ENCODE measurements at regions not wholly inside any gene's neighbourhood (a gene's known extent, or its start where the extent isn't known, plus 50 kb on each side); places are given as distances from the start of the nearest gene placed in this dataset.

DNA sequence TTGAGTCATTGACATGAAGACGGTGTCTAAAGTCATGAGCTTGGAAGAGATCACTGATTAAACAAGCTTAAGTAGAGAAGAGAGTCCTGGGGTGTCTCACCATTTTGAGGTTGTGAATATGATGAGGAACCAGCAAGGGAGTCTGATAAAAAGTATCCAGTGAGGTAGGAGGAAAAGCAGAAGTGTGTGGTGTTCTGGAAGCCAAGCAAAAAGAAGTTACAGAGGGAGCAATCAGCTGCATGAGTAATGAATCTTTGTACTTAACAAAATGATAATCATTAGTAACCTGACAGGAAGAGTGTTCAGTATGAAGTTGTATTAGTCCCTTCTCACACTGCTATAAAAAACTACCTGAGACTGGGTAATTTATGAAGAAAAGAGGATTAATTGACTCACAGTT lies 131.3 kb downstream of the C11orf87 start:
- DNase-seq = no peak

DNA sequence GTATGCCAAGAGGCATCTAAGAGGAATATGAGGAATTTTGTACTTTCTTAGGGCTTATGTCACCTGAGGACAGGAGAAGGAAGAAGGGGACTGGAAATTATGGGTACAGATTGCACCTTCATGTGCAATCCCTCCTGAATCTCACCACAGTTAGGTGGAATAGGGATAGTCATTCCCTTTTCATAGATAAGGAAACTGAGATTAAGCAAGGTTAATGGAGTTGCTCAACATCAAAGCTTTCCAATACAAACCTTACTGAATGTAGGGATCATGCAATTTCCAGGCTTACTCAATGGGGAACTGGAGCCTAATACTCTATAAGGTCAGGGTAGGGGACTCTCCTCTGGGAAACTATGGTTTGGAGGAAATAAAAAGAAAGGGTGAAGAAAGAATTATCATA lies 133.0 kb downstream of the C11orf87 start:
- no peak for DNase-seq

DNA sequence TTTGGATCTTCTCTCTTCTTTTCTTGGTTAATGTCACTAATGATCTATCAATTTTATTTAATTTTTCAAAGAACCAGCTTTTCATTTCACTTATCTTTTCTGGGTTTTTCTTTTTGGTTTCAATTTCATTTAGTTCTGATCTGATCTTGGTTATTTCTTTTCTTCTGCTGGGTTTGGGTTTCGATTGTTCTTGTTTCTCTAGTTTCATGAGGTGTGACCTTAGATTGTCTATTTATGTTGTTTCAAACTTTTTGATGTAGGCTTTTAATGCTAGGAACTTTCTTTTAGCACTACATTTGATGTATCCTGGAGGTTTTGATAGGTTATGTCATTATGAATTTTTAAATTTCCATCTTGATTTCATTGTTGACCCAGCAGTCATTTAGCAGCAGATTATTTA lies 142.3 kb downstream of the C11orf87 start:
- DNase-seq = no peak

DNA sequence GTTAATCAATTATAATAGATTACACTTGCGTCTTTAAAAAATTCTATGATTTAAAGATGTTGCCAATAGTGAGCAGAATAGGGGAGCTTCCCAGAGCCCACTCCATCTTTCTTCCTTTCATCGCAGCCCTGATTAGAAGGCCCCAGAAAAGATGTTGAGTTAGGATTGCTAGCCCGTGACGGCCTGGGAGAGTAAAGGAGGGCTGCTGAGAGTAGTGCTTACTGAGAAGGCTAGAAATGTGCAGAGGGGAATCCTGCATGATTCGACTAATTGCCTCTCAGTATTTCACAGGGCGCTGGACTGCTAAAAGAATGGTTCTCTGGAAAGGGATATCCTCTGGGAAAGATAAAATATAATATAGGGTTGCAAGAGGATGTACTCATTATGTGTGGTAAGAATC lies 160.5 kb downstream of the C11orf87 start:
- no peak for DNase-seq

DNA sequence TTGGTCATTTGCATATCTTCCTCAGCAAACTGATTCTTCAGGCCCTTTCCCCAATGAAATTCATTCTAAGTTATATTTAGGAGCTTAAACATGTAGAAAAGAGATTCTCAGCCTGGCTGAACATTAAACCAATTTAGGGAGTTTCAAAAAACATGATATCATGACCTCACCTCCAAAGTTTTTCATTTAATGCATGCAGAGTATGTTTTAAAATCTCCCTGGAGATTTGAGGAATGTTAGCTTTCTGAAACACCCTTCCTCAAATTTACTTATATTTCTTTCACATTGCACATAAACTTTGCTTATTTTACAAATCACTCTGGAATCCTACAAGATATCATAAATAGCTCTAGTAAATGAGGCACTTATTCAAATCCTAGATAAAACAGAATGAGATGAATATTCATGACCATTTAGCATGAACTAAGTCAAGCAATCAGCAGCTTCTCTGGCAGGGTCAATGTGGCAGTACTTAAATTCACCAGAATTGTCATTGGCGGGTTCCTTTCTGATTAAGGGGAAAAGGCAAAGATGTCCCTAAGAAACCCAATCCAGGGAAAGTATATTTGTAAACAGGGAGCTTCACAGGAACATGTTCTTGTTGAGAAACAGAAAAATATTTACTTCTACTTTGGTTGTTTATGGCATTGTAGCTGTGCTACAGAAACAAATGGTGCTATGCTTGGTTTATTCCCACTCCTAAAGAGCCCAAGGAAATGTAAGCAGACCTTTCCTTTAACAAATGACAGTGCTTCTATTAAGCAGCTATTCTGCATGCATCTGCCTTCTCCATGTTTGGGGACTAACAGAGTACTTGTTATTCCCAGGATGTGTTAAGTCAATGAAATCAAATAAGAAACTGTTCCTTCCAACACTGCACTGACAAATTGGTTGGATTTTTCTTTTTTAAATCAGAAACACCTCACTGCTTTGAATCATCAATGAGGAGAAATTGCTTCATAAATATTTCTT lies 162.3 kb downstream of the C11orf87 start:
- no peak for DNase-seq

DNA sequence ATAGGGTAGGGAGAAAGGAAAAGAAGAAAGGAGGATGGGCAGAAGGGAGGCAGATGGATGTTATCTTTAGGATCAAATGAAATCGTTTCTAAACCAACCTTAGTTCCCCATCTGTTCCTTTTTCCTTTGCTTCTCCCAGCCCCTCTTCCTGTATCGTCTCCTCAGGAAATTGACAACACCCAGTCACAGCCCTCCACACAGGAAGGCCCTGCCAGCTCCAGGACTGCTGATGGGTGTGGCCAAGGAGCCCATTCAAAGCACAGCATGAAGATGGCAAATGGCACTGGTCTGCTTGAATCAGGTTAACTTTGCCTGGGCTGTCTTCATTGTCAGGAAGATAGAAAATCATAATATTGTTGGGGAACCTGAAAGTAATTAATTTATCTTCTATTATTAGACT lies 164.8 kb downstream of the C11orf87 start:
- no peak for DNase-seq

DNA sequence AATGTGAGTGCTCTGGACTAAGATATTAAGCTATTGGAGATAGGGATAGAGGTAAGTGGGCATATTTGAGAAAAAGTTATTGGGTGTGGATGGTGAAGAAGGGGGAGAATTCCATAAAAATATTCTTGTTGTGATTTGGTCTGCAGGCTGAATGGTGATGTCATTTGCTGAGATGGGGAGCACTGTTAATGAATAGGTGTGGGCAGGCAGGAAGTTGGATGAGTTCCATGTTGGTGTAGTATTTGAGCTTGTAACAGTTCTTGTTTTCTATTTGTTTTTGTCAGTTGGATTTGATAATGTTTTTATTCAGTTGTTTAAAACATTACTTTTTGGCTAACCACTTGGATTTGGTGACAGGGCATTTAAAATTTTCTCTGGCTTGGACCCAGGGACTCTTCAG lies 168.8 kb downstream of the C11orf87 start:
- no peak for DNase-seq

DNA sequence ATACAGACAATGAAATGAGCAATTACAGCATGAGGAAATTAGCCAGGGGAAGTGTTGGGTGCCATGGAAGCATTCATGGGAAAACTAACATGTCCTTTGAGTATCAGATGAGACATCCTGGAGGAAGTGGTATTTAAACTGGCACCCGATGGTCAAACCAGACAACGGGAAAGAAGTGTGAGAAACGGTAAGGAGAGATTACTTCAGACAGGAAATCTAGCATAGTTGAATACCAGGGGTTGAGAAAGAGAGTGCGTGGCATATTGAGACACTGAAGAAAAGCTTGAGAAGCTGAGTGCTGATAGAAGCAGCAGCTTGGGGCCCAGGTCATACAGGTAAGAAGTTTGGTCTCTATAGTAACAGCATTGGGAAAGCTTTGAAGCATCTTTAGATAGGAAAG lies 175.3 kb downstream of the C11orf87 start:
- DNase-seq = no peak

DNA sequence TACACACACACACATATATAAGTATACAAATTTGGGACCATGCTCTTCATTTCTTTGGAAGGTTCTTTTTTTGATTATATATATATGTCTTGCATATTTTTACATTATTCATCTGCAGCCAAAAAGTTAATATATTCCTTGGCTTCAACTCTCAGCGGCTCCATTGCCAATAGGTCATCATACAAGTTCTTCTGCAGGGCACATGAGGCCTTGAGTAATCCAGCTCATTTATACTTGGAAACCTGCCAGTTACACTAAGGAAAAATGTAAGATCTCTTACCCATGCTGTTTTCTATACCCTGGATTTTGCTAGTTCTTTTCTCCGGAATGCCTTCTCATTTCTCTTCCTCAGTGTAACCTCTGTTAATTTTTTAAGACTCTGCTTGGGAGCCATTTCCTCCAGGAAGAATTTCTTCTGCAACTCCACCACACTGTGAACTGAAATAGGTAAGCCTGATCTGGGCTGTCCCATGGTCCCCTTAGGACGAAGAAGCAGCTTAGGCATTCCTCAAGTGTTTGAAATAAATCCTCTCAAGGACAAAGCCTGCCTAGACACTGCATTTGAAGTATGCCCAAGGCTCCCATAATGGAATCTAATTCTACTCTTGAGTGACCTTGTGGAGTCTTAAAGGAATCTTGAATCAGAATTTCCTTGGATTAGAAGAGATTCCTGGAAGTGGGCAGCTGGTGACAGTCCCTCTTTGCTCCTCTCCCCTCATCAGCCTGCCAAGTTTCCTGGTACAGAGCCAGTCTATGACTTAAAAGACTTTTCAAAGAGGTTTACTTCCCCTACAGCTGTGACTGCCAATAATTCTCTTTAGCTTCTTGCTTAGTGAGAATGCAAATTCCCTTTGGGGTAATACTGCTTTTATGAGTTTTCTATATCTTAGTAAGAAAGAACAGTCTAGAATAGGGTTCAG lies 182.8 kb downstream of the C11orf87 start:
- no peak for DNase-seq

DNA sequence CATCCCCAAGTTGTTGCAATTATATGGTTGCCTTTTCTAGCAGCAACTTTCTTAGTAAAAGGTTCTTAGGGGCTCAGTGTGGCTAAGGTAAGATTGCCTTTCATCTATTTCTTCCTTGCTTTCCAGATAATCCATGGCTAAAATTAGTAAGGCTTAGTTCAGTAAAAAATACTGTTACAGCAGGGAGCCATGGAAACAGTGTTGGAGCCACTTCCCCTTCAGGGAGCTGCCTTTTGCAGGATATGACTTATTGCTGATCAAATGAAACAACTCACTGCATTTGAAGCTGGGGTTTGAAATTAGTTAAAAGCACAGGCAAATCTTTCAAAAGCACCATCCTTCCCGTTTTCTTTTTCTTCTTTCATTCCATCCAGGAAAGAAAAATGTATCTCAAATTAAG lies 184.3 kb downstream of the C11orf87 start:
- peak in 4 of 58 donors; percentile 1 to 28 (median 8) for DNase-seq

DNA sequence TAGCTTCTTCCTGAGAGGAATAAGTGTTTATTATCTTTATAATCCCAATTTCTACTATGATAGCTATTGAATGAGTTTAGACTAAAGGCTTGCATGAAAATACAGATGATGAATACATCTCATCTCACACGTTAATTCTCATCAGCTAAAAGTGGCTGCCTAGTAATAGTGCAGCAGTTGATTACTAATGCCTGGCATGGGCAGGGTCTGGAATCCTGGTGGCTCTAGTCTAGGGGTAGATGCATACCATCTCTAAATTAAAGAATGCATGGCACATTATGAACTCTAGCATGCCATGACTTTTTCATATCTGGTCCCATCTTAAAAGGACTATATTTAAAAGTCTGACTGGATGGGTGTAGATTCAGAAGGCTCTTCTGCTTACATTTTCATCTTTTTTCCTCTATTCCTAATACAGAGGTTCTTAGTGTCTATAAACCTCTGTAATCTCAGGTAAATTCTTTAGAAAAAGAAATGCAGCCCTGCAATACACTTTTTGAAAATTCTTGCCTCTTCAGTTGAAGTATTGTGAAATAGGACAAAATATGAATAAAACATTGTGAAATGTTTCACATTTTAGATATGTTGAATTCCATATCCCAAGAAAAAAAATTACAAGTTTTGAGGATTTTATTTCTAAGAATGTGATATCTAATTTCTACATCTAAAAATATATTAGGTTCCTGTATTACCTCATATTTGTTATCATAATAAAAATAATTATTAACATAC lies 187.6 kb downstream of the C11orf87 start:
- no peak for DNase-seq

DNA sequence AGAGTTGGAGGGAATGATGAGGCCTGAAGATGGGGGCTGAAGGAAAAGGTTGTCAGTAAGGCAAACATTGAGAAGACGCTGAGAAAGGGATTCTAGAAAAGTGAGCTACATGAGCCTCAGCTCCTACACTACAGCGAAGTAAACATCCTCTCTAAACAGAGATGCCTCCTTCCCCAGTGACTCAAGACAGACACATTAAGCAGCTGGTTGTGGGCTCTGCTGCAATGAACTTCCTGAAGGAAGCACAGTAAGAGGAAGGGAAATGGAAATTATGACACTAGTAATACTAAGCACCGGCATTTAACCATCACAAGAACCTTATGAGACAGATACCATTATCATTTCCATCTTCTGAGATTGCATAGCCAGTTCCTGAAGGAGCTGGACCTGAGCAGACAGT lies 190.5 kb downstream of the C11orf87 start:
- DNase-seq = no peak

DNA sequence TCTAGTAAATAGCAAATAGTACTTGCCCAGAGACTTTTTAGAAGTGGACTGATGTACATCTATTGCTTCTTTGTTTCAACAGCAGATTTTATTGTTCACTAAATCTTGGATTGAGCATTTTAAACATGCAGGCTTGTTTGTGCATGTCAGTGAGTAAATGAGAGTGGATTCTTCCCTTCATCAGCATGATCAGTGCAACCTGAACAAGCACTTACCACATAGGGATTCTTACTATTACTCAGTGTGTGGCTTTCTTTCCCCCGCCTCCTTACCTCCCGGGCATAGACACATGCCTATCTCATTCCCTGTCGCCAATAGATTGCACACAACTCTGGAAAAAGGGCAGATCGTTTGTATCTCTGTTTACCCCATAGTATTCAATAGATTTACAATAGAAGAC lies 197.5 kb downstream of the C11orf87 start:
- DNase-seq = no peak

DNA sequence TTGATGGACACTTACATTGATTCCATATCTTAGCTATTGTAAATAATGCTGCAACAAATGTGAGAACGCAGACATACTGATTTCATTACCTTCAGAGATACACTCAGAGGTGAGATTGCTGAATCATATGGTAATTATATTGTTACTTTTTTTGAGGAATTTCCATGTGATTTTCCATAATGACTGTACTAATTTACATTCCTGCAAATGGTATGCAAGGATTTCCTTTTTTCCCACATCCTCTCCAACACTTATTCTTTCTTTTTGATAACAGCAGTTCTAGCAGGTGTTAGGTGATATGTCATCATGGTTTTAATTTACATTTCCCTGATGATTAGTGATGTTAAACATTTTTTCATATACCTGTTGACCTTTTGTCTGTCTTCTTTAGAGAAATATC lies 207.7 kb downstream of the C11orf87 start:
- no peak for DNase-seq

DNA sequence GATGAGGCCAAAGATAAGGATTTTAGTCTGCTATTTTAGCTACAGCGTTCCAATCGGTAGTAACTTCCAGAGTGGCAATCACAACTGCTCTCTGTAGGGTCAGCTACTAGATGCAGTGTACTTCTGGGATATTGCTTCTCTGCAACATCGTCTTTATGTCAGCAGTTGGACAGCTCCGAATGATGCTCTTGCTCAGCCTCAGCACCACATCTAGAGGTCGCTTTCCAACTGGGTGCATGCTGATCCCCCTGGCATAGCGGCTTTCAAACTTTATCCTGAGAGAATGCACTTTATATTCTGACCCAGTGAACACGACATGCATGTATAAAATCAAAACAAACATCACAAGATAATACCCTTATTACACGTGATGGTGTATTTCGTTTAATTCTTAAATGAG lies 219.6 kb downstream of the C11orf87 start:
- no peak for DNase-seq

DNA sequence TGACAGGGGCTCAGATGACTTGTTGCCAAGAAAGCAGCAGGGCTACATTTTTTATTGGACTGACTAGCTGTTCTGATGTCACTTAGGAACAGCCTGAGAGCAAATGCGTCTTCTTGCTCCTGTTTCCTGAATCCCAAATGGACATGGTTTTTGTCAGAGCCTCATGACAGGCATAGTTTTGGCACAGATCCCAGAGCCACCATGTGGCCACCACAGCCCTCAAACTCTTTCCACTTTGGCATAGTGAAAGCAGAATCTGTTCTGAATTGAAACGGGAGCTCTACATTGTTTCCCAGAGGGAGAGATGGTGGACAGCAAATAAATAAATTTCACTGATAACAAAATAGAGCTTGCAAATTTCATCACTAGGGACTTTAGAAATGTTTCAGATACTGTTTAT lies 222.2 kb downstream of the C11orf87 start:
- peak in 57 of 58 donors; percentile 10 to 91 (median 67) for DNase-seq

DNA sequence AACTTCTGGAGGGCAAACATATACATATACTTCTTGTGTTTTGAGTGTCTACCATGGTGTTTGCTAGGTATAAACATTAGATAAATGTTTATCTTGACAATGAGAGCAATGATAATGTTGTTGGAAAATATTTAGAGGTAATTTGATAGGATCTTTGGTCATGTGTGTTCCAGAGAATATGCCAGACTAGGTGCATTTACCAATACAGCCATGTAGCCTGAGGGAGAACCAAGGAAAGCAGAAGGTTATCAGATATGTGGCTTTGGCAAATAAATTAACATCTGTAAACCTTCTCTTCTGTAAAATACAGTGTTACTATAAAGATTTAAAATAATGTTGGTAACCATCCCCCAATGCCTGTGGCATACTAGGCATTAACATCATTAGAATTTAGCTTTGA lies 226.8 kb downstream of the C11orf87 start:
- DNase-seq = no peak

DNA sequence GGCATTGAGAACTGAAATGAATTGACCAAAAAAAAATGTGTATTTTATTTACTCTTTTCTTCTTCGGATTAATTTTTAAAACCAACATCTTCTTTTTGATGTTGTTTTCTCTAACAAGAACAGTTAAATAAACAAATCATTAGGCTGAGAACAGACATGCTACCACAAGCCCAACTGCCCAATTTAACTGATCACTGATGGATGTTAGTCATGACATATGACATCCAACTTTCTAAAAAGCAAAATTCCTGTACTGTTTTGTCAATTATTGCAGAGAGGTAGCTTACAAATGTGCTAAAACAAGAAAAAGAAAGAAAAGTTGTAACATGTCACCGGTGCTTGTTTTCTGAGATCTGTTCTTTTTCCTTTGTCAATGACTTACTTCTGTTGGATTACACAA lies 232.1 kb downstream of the C11orf87 start:
- no peak for DNase-seq

DNA sequence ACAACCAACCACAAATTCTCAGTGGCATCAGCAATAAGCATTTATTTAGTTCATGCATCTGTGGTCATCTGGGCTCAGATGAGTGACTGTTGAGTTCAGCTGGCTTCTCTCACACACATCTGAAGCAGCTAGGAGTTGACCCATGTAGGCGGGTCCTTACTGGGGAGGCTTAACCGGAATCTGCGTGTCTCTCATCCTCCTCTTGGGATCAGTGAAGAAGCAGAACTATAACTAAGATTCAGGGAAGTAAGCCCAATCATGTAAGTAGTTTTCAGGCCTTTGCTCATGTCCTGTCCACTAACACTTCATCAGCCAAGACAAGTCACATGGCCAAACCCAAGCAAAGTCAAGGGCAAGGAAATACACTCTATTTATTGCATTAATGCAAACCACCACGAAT lies 236.2 kb downstream of the C11orf87 start:
- no peak for DNase-seq

DNA sequence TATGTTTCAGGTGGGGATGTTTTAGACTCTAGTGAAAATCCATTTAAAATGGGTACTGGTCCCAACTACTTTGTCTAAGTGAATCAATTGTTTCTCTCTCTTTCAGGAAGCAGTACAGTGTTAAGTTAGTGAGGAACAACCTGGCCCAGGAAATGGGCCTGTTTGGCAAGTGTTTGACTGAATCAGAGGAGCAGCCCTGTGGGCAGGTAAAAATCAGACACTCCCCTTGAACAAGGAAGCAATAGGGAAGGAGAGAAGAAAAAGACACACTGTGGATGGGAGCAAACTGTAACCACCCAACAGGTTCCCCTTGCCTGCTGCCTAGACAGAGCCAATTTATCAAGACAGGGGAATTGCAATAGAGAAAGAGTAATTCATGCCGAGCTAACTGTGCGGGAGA lies 245.7 kb downstream of the C11orf87 start:
- DNase-seq = no peak

DNA sequence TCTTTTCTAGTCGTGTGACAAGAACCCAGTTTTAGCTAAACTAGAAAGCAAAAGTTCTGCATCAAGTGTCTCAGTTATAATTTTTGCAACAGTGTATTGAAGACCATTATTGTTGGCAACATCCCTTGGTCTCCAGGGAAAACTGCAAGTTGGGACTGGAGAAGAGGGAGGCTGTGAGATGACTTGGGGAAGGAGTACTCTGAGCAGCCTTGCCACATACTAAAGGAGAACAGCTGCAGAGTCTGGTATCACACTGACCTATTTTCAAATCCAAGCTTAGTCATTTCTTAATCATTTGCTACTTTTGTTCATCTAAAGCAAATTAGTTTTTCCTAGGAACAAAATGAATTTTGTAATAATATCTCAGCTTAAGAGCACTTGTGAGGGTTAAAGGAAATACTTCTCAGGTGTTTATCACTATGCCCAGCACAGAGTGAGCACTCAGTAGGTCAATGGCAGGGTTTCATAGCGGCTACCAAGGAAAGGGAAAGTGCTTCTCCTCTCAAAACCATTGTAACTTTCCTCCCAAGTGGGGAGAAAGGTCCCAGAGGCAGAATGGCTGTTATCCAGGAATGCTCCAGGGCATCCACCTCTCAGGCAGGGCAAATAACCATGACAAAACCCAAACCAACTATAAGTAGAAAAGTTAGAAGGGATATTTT lies 247.1 kb downstream of the C11orf87 start:
- DNase-seq = peak in 1 of 58 donors; percentile 0
